Large intestine (tissue), 3 donors: ENCODE measurements at regions not wholly inside any gene's neighbourhood (a gene's known extent, or its start where the extent isn't known, plus 50 kb on each side); places are given as distances from the start of the nearest gene placed in this dataset.

Experiments
- DNase-seq, 2 donors: peaks; one replicate each; pipeline versions ENCODE4 v3.0.0 to v3.0.0-alpha.2; 2013
- H3K27ac ChIP-seq: one replicate; pipeline ENCODE4 v1.5.1; 2013; ENCODE audit warnings: low read length
- H3K27me3 ChIP-seq: 2 replicates; pipeline ENCODE4 v1.6.1; 2013; ENCODE audit warnings: low read length; ENCODE audit not compliant: control insufficient read depth, insufficient read depth
- H3K36me3 ChIP-seq: 2 replicates; pipeline ENCODE4 v1.6.1; 2013; ENCODE audit warnings: low read length; ENCODE audit not compliant: control insufficient read depth, insufficient read depth
- H3K4me1 ChIP-seq: one replicate; pipeline ENCODE4 v1.6.1; 2013; ENCODE audit warnings: low read length; ENCODE audit not compliant: control insufficient read depth, insufficient read depth
- H3K4me3 ChIP-seq: one replicate; pipeline ENCODE4 v1.5.1; 2013; ENCODE audit warnings: low read length
- H3K9me3 ChIP-seq: one replicate; pipeline ENCODE4 v1.6.1; 2013; ENCODE audit warnings: mild to moderate bottlenecking, low read depth, low read length, moderate library complexity; ENCODE audit not compliant: control insufficient read depth
- WGBS: methylation state at CpG from one replicate; pipeline ENCODE4 v1.1.5; 2013; ENCODE audit warnings: low lambda C conversion rate; ENCODE audit not compliant: insufficient coverage; 5-methylcytosine and 5-hydroxymethylcytosine counted together

DNA sequence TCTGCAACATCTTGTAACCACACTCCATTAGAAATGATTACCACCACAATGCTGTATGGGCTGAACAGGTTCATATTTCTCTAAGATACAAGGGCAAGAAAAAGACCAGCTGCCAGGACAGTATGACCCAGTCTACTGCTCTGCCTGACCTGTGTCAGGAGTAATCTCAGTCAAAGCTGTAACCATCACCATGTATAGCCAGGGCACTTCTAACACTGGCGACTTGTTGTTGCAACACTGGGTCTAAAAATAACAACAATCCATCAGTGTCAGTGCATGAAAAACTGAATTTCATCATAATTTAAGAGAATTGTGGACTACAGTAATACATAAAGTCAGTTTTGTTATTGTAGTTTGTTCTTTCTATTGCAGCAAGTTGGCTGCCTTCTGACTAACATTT is 738.6 kb upstream of the ADGRB3 start:
- H3K27ac ChIP-seq: no peak overlapping the region
- peaks cover 4% of the 10 kb centered on the region for H3K9me3 ChIP-seq
- H3K4me3 ChIP-seq: no peak overlapping the region
- no peak for DNase-seq
- H3K4me1 ChIP-seq: no peaks in the 10 kb centered on the region
- no CpG with 5 or more reads among the region's 1 CpG for WGBS
- H3K36me3 ChIP-seq: no peaks in the 10 kb centered on the region
- H3K27me3 ChIP-seq: no peaks in the 10 kb centered on the region

GRCh38 chr6:67889682-67889995 is 745.4 kb upstream of the ADGRB3 start:
- no peak overlapping the region for H3K4me3 ChIP-seq
- no CpG with 5 or more reads among the region's 2 CpGs for WGBS
- H3K9me3 ChIP-seq: peaks cover 17% of the 10 kb centered on the region
- H3K27me3 ChIP-seq: no peaks in the 10 kb centered on the region
- no peak overlapping the region for H3K27ac ChIP-seq
- no peaks in the 10 kb centered on the region for H3K4me1 ChIP-seq
- H3K36me3 ChIP-seq: no peaks in the 10 kb centered on the region
- no peak for DNase-seq

DNA sequence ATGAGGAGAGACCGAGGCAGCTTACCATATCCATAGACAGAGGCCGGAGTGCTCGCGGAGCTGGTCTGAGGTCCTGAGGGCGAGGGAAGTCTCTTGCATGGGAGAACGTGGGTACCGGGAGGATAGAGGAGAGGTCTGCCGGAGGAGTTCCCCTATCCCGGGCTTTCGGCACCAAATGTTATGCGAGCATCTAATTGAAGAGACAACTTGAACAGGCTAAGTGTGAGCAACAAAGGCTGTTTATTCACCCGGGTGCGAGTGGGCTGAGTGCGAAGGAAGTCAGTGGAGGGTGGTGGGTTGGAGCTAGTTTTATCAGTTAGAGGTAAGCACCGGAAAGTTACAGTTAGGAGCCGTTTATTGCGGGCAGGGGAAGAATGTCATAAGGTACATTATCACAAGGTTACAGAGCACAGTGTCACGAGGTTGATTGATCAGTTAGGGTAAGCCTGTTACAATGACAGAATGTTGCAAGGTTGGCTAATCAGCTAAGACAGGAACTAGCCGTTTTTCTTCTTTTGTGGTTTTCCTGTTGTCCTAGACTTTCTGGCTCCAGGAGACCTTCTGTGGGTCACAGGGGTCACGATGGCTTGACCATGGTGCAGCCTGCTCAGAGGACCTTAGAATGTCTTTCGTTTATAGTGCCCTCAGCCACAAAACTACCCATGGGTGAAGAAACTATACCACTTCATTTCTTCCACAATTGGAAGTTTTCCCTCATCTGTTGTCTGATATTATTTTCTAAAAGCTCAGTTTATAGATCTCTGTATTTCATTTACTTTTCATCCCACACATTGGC is 746.0 kb upstream of the ADGRB3 start:
- DNase-seq: no peak
- Histone ChIP-seq H3K4me1 (no peaks in the 10 kb centered on the region), H3K9me3 (peaks cover 17% of the 10 kb centered on the region), H3K27ac (no peak overlapping the region), H3K4me3 (no peak overlapping the region), H3K36me3 (no peaks in the 10 kb centered on the region), H3K27me3 (no peaks in the 10 kb centered on the region)
- no CpG with 5 or more reads among the region's 21 CpGs for WGBS

DNA sequence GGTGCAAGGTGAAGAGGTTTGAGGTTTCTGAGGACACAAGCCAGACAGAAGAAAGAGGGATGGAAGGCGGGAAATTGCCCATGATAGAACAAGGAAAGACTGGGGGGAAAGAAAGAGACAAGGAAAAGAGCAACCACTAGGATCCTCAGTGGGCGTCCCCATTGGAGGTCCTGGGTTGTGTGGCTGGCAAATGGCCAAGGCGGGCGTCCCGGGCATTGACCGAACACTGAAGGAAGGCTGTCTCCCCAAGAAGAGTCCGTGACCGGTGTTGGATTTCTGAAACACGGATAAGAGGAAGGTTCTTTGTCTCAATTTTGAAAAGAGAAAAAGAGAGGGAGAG is 746.6 kb upstream of the ADGRB3 start:
- Histone ChIP-seq H3K4me1 (no peaks in the 10 kb centered on the region), H3K4me3 (no peak overlapping the region), H3K27ac (no peak overlapping the region), H3K27me3 (no peaks in the 10 kb centered on the region), H3K9me3 (peaks cover 17% of the 10 kb centered on the region), H3K36me3 (no peaks in the 10 kb centered on the region)
- no peak for DNase-seq
- 100% methylated on average over 1 of the region's 9 CpGs for WGBS

DNA sequence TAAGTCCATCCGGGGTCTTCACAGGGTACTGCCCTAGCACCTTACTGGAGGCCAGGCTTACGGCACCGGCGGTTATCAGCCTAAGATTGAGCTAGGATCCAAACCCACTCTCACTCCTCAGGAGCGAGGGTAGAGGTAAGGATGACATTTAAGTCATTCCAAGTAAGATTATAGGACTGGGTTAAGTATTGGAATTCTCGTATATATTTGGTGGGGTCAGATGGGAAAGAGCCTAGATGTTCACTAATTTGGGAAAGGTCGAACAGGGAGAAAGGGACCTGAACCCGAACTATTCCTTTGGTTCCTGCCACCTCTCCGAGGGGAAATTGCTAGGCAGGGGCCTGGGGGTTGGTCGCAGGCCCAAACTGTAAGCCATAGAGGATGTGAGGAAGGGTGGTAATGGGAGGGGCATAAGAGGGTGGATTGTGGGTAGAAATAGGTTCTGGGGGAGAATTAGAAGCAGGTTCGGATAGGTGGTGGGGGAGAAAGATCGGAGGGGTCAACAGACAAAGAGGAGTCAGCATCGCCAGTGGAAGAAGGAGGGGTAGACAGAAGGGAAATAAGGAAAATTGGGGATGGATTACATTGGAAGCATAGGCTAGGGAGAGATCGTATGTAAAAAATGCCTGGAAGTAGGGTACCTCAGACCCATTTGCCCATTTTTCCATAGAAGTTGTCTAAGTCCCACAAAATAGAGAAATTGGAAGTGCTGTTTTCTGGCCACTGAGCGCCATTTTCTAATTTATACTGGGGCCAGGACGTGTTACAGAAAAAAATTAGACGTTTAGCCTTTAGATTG is 747.1 kb upstream of the ADGRB3 start:
- 83% methylated on average over 6 of the region's 17 CpGs for WGBS
- H3K36me3 ChIP-seq: no peaks in the 10 kb centered on the region
- no peak for DNase-seq
- H3K9me3 ChIP-seq: peaks cover 20% of the 10 kb centered on the region
- H3K4me1 ChIP-seq: no peaks in the 10 kb centered on the region
- H3K4me3 ChIP-seq: no peak overlapping the region
- H3K27me3 ChIP-seq: no peaks in the 10 kb centered on the region
- H3K27ac ChIP-seq: no peak overlapping the region

- WGBS: no CpG with 5 or more reads among the region's 4 CpGs
- Histone ChIP-seq H3K27ac (no peak overlapping the region), H3K27me3 (no peaks in the 10 kb centered on the region), H3K9me3 (peaks cover 26% of the 10 kb centered on the region), H3K4me3 (no peak overlapping the region), H3K4me1 (no peaks in the 10 kb centered on the region), H3K36me3 (no peaks in the 10 kb centered on the region)
- no peak for DNase-seq
These were observed 747.7 kb upstream of the ADGRB3 start for GRCh38 chr6:67887419-67887746.

GRCh38 chr6:67886840-67887292 is 748.2 kb upstream of the ADGRB3 start:
- H3K9me3 ChIP-seq: peaks cover 26% of the 10 kb centered on the region
- no CpG with 5 or more reads among the region's 23 CpGs for WGBS
- no peaks in the 10 kb centered on the region for H3K4me1 ChIP-seq
- DNase-seq: no peak
- no peak overlapping the region for H3K4me3 ChIP-seq
- H3K36me3 ChIP-seq: no peaks in the 10 kb centered on the region
- H3K27me3 ChIP-seq: no peaks in the 10 kb centered on the region
- no peak overlapping the region for H3K27ac ChIP-seq

DNA sequence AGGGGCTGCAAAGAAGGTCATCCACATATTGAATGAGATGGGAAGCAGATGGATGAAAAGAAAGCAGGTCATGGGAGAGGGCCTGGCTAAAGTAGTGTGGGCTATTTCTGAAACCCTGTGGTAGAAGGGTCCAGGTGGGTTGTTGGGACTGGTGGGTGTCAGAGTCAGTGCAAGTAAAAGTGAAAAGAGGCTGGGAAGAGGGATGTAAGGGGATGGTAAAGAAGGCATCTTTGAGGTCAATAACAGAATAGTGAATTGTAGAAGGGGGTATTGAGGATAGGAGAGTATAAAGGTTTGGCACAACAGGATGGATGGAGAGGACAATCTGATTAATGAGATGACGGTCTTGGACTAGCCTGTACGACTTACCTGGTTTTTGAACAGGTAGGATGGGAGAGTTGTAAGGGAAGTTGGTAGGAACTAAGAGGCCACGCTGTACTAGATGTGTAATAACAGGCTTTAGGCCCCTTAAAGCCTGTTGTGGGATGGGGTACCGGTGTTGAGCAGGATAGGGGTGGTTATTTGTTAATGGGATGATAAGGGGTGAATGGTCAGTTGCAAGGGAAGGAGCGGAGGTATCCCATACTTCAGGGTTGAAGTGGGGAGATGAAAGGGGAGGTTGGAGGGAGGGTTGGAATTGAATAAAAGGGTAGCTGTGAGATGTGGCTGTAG is 748.9 kb upstream of the ADGRB3 start:
- Histone ChIP-seq H3K36me3 (no peaks in the 10 kb centered on the region), H3K4me1 (no peaks in the 10 kb centered on the region), H3K9me3 (peaks cover 26% of the 10 kb centered on the region), H3K4me3 (no peak overlapping the region), H3K27ac (no peak overlapping the region), H3K27me3 (no peaks in the 10 kb centered on the region)
- DNase-seq: no peak
- 73% methylated on average over 3 of the region's 5 CpGs for WGBS

GRCh38 chr6:67885081-67886033 is 749.7 kb upstream of the ADGRB3 start:
- no peaks in the 10 kb centered on the region for H3K36me3 ChIP-seq
- WGBS: 93% methylated on average over 4 of the region's 14 CpGs
- no peaks in the 10 kb centered on the region for H3K4me1 ChIP-seq
- DNase-seq: no peak
- peaks cover 26% of the 10 kb centered on the region for H3K9me3 ChIP-seq
- H3K27me3 ChIP-seq: no peaks in the 10 kb centered on the region
- no peak overlapping the region for H3K27ac ChIP-seq
- no peak overlapping the region for H3K4me3 ChIP-seq

GRCh38 chr6:67884442-67884841 is 750.6 kb upstream of the ADGRB3 start:
- 91% methylated on average over 3 of the region's 8 CpGs for WGBS
- no peak overlapping the region for H3K4me3 ChIP-seq
- H3K4me1 ChIP-seq: no peaks in the 10 kb centered on the region
- H3K9me3 ChIP-seq: peaks cover 26% of the 10 kb centered on the region
- no peak overlapping the region for H3K27ac ChIP-seq
- no peaks in the 10 kb centered on the region for H3K27me3 ChIP-seq
- no peaks in the 10 kb centered on the region for H3K36me3 ChIP-seq
- no peak for DNase-seq
